ENCODE measurements at regions not wholly inside any gene's neighbourhood (a gene's known extent, or its start where the extent isn't known, plus 50 kb on each side); places are given as distances from the start of the nearest gene placed in this dataset.
"Not testable (repeated sequence)": the region's sequence is repeated elsewhere in the genome, so short reads cannot be mapped to it uniquely, and the experiment has no call there.

DNA sequence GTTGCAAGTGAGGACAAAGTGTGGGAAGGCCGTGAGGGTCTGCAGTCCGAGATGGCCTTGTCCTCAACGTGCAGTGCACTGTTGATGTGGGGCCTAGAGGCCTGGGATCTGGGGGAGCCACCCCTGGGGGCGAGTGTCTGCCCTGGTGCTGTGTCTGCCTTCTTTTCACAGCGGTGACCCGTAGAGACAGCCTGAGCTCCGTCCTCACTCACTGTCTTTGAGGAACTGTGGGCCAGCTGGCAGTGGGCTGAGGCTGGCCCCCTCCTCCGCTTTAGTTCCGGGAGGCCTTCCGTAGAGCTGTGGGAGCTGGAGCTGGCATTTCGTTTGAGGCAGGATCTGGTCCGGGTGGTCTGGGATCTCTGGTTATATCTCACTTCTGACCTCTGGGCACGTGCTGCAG lies 1370.6 kb downstream of the CDH12 start:
- H3K27me3 ChIP-seq; H3K4me3 ChIP-seq; H3K27ac ChIP-seq; ATAC-seq; H3K9me3 ChIP-seq; H3K4me1 ChIP-seq; intact Hi-C loops (cut with DNase I); H3K36me3 ChIP-seq (replicated peaks in 1 of 2; ENCODE audit: insufficient read depth in 1 of 2, low read depth in 2 of 2): not testable (repeated sequence)
- DNase-seq, result peak in 2 of 4 donors; percentile 23 to 32
- 90 to 91% methylated on average over 13 of the region's 13 CpGs for WGBS, 2 donors

DNA sequence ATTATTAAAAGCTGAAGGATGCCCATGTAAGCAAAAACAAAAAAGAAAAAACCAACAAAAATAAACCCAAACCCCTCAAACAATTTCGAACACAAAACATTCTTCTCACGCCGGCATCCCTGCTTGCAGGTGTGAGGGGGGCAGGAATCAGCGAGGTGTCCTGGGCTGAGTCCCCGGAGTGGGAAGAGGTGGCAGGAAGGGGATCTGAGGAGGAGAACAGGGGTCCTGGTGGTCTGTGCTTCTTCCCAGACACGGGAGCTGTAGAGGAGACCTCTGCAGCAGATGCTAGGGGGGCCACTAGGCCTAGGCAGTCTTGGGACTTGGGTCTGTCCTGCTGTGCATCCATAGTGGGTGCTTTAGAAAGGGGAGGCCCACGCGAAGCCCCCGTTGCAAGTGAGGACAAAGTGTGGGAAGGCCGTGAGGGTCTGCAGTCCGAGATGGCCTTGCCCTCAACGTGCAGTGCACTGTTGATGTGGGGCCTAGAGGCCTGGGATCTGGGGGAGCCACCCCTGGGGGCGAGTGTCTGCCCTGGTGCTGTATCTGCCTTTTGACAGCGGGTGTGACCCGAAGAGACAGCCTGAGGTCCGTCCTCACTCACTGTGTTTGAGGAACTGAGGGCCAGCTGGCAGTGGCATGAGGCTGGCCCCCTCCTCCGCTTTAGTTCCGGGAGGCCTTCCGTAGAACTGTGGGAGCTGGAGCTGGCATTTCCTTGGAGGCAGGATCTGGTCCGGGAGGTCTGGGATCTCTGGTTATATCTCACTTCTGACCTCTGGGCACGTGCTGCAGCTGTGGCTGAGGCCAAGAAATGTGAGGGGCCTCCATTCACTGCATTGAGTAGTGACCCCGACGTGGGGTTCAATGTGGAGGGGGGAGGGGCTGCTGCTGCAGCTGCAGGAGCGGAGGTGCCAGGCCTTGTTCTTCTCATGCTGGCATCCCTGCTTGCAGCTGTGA lies 1371.5 kb downstream of the CDH12 start:
- DNase-seq, result peak in 2 of 4 donors; percentile 21 to 36
- H3K4me1 ChIP-seq; H3K9me3 ChIP-seq; ATAC-seq; H3K4me3 ChIP-seq; H3K27ac ChIP-seq; H3K27me3 ChIP-seq; intact Hi-C loops (cut with DNase I); H3K36me3 ChIP-seq (replicated peaks in 1 of 2; ENCODE audit: insufficient read depth in 1 of 2, low read depth in 2 of 2): not testable (repeated sequence)
- 92% methylated on average over 24 of the region's 24 CpGs for WGBS, 2 donors

GRCh38 chr5:21480054-21480453 lies 1373.1 kb downstream of the CDH12 start:
- H3K4me1 ChIP-seq; H3K9me3 ChIP-seq; H3K27me3 ChIP-seq; H3K27ac ChIP-seq; H3K36me3 ChIP-seq (replicated peaks in 1 of 2; ENCODE audit: insufficient read depth in 1 of 2, low read depth in 2 of 2); ATAC-seq; H3K4me3 ChIP-seq; DNase-seq; intact Hi-C loops (cut with DNase I): not testable (repeated sequence)
- WGBS, 2 donors, result 87 to 88% methylated on average over 4 of the region's 4 CpGs

DNA sequence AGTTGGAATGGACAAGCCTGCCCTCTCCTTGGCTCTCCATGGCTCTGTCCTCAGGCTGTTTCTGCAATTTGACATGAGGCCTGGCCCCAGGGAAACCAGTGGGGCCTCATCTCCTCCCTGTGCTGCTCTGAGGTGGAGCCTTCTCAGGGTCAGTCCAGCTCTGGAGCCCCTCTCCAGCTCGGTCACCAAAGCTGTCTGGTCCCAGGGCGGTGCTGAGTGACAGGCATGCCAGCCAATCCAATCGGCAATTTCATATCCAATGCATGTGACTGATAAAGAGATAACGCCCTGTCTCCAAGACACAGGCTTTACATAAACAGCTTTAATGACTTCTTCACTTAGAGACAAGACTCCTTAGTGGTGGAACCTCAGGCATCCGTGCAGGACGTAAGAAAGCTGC lies 1379.2 kb downstream of the CDH12 start:
- H3K27ac ChIP-seq; H3K27me3 ChIP-seq; DNase-seq; intact Hi-C loops (cut with DNase I); H3K4me1 ChIP-seq; ATAC-seq; H3K36me3 ChIP-seq (replicated peaks in 1 of 2; ENCODE audit: insufficient read depth in 1 of 2, low read depth in 2 of 2); H3K4me3 ChIP-seq; H3K9me3 ChIP-seq: not testable (repeated sequence)
- 85 to 96% methylated on average over 4 to 5 of the region's 6 CpGs for WGBS, 2 donors

DNA sequence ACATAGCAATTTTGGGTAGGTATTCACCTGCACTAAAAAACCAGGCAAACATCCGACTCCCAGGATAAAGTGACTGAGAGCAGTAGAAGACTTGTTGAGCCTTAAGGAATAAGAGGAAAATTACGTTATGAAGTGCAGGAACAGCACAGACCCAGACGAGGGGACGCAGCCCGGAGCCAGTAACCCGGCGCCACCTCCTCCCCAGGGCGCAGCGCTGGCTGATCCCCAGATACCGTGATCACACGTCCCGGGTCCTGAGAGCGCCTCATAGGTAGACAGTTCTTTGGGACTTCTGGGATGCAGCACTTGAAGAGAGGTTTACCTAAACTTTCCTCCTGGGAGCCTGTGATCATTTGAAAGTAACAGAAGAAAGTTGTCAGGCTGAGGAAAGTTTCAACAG lies 1379.7 kb downstream of the CDH12 start:
- intact Hi-C loops (cut with DNase I); H3K9me3 ChIP-seq: not testable (repeated sequence)

GRCh38 chr5:21471691-21472090 lies 1381.5 kb downstream of the CDH12 start:
- 94% methylated on average over 3 of the region's 3 CpGs; no CpG with 5 or more reads in 1 of the 2 donors for WGBS, 2 donors
- intact Hi-C loops (cut with DNase I); H3K4me3 ChIP-seq; H3K27ac ChIP-seq; H3K27me3 ChIP-seq; ATAC-seq; H3K36me3 ChIP-seq (replicated peaks in 1 of 2; ENCODE audit: insufficient read depth in 1 of 2, low read depth in 2 of 2); H3K9me3 ChIP-seq; H3K4me1 ChIP-seq; DNase-seq: not testable (repeated sequence)

More for the DNA sequence above, 1379.7 kb downstream of the CDH12 start:
- H3K4me3 ChIP-seq; H3K4me1 ChIP-seq; ATAC-seq; H3K27ac ChIP-seq; DNase-seq; H3K36me3 ChIP-seq (replicated peaks in 1 of 2; ENCODE audit: insufficient read depth in 1 of 2, low read depth in 2 of 2); H3K27me3 ChIP-seq: not testable (repeated sequence)
- 91 to 99% methylated on average over 11 to 13 of the region's 13 CpGs for WGBS, 2 donors

GRCh38 chr5:21469523-21470101 lies 1383.5 kb downstream of the CDH12 start:
- H3K9me3 ChIP-seq; H3K36me3 ChIP-seq (replicated peaks in 1 of 2; ENCODE audit: insufficient read depth in 1 of 2, low read depth in 2 of 2); H3K4me1 ChIP-seq; ATAC-seq; H3K27ac ChIP-seq; H3K27me3 ChIP-seq; H3K4me3 ChIP-seq; intact Hi-C loops (cut with DNase I): not testable (repeated sequence)
- peak in 1 of 4 donors; percentile 34 for DNase-seq
- peak in 3 of 7 experiments; percentile 7 to 21 (median 17) for TF ChIP-seq CTCF (IDR thresholded peaks at IDR 0.05)
- 85 to 91% methylated on average over 6 of the region's 6 CpGs for WGBS, 2 donors

GRCh38 chr5:21467544-21467943 lies 1385.6 kb downstream of the CDH12 start:
- H3K4me1 ChIP-seq; H3K36me3 ChIP-seq (replicated peaks in 1 of 2; ENCODE audit: insufficient read depth in 1 of 2, low read depth in 2 of 2); H3K4me3 ChIP-seq; H3K27ac ChIP-seq; ATAC-seq; DNase-seq; H3K9me3 ChIP-seq; intact Hi-C loops (cut with DNase I); H3K27me3 ChIP-seq: not testable (repeated sequence)
- 94 to 96% methylated on average over 3 to 4 of the region's 5 CpGs for WGBS, 2 donors

- H3K36me3 ChIP-seq (replicated peaks in 1 of 2; ENCODE audit: insufficient read depth in 1 of 2, low read depth in 2 of 2); intact Hi-C loops (cut with DNase I); H3K9me3 ChIP-seq; H3K4me1 ChIP-seq; H3K27me3 ChIP-seq; DNase-seq: not testable (repeated sequence)
- 0% methylated on average over 1 of the region's 7 CpGs; no CpG with 5 or more reads in 1 of the 2 donors for WGBS, 2 donors
- peak overlapping the region; percentile 51 to 80 for H3K4me3 ChIP-seq
- H3K27ac ChIP-seq, result peak overlapping the region in 3 of 4 donors; percentile 62 to 66 (median 64)
- ATAC-seq, result peak; percentile 33
These were observed 1393.4 kb downstream of the CDH12 start for GRCh38 chr5:21459744-21460073.
